OCI-LY3 (cell line): ENCODE measurements at regions not wholly inside any gene's neighbourhood (a gene's known extent, or its start where the extent isn't known, plus 50 kb on each side); places are given as distances from the start of the nearest gene placed in this dataset.

ENCODE experiments used
- EZH2phosphoT487 ChIP-seq: fragments of 200-600 bp; shearing (Covaris generic); IDR thresholded peaks from 2 replicates; pipeline ENCODE4 v1.6.1; 2018; ENCODE audit warnings: antibody characterized with exemption, mixed run types, low read depth
- TF ChIP-seq, protein P1 (sequence below): fragments of 200-600, 300-600 bp; sonication (generic); IDR thresholded peaks from 2 replicates; pipeline ENCODE4 v1.5.1; 2014; ENCODE audit warnings: antibody characterized with exemption, low read length, low read depth

DNA sequence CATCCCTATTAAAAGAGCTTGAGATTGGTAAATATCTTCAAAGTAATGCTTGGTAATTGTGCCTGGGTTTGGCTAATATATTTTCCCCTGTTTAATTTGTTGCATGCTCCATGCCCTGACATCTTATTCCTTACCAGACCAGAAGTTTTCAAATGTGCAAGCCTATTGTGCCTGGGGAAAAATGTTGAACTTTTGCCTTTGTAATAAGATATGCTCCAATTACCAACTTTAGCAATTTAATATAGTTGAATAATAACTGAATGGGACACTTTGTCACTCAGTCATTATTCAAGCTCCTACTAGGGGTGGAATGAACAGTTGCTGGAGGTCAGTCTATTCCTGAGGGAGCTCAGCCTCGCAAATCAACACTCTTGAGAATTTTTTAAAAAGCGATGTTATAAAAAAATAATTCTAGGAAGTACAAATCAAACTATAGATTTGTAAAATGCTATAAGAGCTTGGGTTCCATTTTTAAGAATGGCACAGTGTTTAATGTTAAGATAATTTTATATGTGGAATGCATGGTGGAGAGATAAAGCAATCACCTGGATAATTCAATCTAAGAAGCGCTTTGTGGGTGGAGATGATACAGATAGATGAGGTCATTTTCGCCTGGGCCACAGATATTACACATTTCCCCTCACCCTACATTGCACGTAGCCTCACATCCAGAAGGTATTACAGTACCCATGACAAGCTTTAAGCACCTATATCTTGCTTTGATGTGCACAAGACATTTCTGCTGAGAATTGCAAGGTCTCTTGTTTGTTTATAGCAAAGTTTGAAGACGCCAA, 231.8 kb downstream of the PIK3R1 start:
- TF ChIP-seq, protein P1, sequence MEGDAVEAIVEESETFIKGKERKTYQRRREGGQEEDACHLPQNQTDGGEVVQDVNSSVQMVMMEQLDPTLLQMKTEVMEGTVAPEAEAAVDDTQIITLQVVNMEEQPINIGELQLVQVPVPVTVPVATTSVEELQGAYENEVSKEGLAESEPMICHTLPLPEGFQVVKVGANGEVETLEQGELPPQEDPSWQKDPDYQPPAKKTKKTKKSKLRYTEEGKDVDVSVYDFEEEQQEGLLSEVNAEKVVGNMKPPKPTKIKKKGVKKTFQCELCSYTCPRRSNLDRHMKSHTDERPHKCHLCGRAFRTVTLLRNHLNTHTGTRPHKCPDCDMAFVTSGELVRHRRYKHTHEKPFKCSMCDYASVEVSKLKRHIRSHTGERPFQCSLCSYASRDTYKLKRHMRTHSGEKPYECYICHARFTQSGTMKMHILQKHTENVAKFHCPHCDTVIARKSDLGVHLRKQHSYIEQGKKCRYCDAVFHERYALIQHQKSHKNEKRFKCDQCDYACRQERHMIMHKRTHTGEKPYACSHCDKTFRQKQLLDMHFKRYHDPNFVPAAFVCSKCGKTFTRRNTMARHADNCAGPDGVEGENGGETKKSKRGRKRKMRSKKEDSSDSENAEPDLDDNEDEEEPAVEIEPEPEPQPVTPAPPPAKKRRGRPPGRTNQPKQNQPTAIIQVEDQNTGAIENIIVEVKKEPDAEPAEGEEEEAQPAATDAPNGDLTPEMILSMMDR = no peak
- TF ChIP-seq EZH2phosphoT487 = no peak
